Pancreas (tissue), 10 donors: ENCODE measurements at regions not wholly inside any gene's neighbourhood (a gene's known extent, or its start where the extent isn't known, plus 50 kb on each side); places are given as distances from the start of the nearest gene placed in this dataset.

Experiments used
- ATAC-seq, 4 donors: fragments of 200-7000 bp; cut with Tn5 transposase; one replicate each; pipeline versions ENCODE4 v1.8.0 to v1.9.1; 2020; ENCODE audit warnings: mild to moderate bottlenecking in 4 of 4, moderate library complexity in 4 of 4
- DNase-seq, 6 donors: peaks; one replicate each; pipeline ENCODE4 v3.0.0-alpha.2; 2020
- FAIRE-seq: peaks from 2 replicates; lab custom pipeline; 2012; peaks lifted over from hg19 to GRCh38; lab: Jason Lieb, UNC
- H3K27ac ChIP-seq, 4 donors: fragments of 200-600 bp; sonication (generic); 1 replicate in 3 of 4; 2 replicates in 1 of 4; pipeline versions ENCODE4 v1.5.0 to v1.8.0; 2020
- H3K27me3 ChIP-seq, 4 donors: fragments of 200-600 bp; one replicate each; pipeline ENCODE4 v1.8.0; 2021
- H3K36me3 ChIP-seq, 3 donors: fragments of 200-600 bp; sonication (generic) in 1 of 3; one replicate each; pipeline versions ENCODE4 v1.5.0 to v1.8.0; 2020 to 2021
- H3K4me1 ChIP-seq, 3 donors: fragments of 200-600 bp; one replicate each; pipeline ENCODE4 v1.8.0; 2021
- H3K4me3 ChIP-seq, 4 donors: fragments of 200-600 bp; sonication (generic) in 2 of 4; one replicate each; pipeline versions ENCODE4 v1.5.0 to v1.8.0; 2020 to 2021
- H3K9me3 ChIP-seq, 4 donors: fragments of 200-600 bp; one replicate each; pipeline ENCODE4 v1.8.0; 2021
- CTCF ChIP-seq, 4 donors: fragments of 200-600 bp; sonication (generic) in 3 of 4; IDR thresholded peaks; one replicate each; pipeline versions ENCODE4 v1.5.0 to v1.8.0; 2021; ENCODE audit warnings: antibody characterized with exemption in 4 of 4
- WGBS, 2 donors: extraction: QIAGEN DNeasy Blood & Tissue Kit; methylation state at CpG; one replicate each; pipeline ENCODE4 v1.1.7; 2013; 5-methylcytosine and 5-hydroxymethylcytosine counted together
- intact Hi-C, 3 donors: fragments of 100-400 bp; cut with DNase I; formaldehyde crosslinking; loops; one replicate each; pipeline versions ENCODE4 v1.11.1 to v1.14.2; 2022
- donor health status: healthy with polysubstance abuse.
- donor health status: DM: no; HTN: no; CAD: no; lungs with moderate emphysema.
- donor health status: DM: no; HTN: no; CAD: no.
- donor health status: control.
- donor health status: control.
- donor health status: Bipolar disorder and iron deficiency.
- donor health status: DM: yes; HTN: yes; CAD: no.
- donor health status: DM: no; HTN: no; CAD: no.
- donor health status: DM: no; HTN: no; CAD: no.
- donor health status: DM: yes; HTN: yes; CAD: no.

DNA sequence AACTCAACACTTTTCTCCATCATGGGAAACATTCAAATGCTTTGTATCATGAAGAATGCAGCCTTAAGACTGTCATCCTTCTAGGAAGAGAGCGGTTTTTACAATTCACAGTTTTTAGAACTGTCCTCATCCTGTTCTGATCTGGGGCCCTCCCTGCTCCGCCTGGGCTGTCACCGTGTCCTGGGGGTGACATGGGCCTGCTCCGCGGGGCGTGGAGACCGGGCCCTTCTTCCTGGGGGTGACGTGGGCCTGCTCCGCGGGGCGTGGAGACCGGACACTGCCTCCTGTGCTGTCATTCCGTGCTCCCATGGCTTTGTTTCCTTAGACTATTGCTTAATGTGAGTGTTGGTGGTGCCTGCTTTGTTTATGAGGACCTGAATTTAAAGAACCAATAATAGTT lies 122.8 kb downstream of the TMEM18 start:
- H3K27ac ChIP-seq, result no peak overlapping the region
- H3K4me3 ChIP-seq, result no peak overlapping the region
- no peak for DNase-seq
- no peak for FAIRE-seq
- no peak for ATAC-seq
- H3K9me3 ChIP-seq, result no peaks in the 10 kb centered on the region
- no peaks in the 10 kb centered on the region for H3K27me3 ChIP-seq
- WGBS, 2 donors, result 82 to 86% methylated on average over 13 of the region's 13 CpGs
- intact Hi-C loops, result no loop called here
- H3K36me3 ChIP-seq, result no peaks in the 10 kb centered on the region
- H3K4me1 ChIP-seq, result no peaks in the 10 kb centered on the region
- no peak for TF ChIP-seq CTCF (IDR thresholded peaks at IDR 0.05)

GRCh38 chr2:552906-553305 lies 124.3 kb downstream of the TMEM18 start:
- FAIRE-seq, result no peak
- no peaks in the 10 kb centered on the region for H3K4me1 ChIP-seq

DNA sequence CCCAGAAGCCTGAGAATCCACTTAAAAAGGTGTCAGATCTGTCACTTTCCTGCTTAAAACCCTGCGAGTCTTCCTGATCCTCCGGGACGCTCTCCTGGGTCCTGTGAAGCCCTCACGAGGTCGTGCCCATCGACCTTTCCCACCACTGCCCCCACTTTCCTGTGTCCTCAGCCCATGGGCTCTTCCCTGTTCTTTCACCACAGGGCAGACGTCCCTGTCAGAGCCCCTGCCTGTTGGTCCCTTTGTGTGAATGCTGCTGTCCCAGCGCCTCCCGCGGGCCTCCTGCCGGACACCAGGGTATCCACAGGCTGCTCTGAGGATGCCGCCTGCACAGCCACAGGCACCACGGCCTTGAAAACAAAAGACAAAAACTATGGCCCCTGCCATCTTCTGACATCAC lies 125.6 kb downstream of the TMEM18 start:
- no peak for TF ChIP-seq CTCF (IDR thresholded peaks at IDR 0.05)
- FAIRE-seq (no peak), DNase-seq (no peak), ATAC-seq (no peak)
- no peak overlapping the region for H3K4me3 ChIP-seq
- no peaks in the 10 kb centered on the region for H3K27me3 ChIP-seq
- no peaks in the 10 kb centered on the region for H3K36me3 ChIP-seq
- 58 to 66% methylated on average over 13 of the region's 13 CpGs for WGBS, 2 donors
- no peaks in the 10 kb centered on the region for H3K9me3 ChIP-seq
- H3K4me1 ChIP-seq, result no peaks in the 10 kb centered on the region
- no peak overlapping the region for H3K27ac ChIP-seq
- intact Hi-C loops, result no loop called here

More at GRCh38 chr2:552906-553305, 124.3 kb downstream of the TMEM18 start:
- ATAC-seq, result no peak
- H3K9me3 ChIP-seq, result no peaks in the 10 kb centered on the region
- WGBS, 2 donors, result 58 to 71% methylated on average over 14 of the region's 14 CpGs
- H3K27me3 ChIP-seq, result no peaks in the 10 kb centered on the region
- DNase-seq, result no peak
- no peaks in the 10 kb centered on the region for H3K36me3 ChIP-seq
- H3K27ac ChIP-seq, result no peak overlapping the region
- no peak overlapping the region for H3K4me3 ChIP-seq
- no peak for TF ChIP-seq CTCF (IDR thresholded peaks at IDR 0.05)
- intact Hi-C loops, result no loop called here

- Histone ChIP-seq H3K4me1 (no peaks in the 10 kb centered on the region), H3K4me3 (no peak overlapping the region), H3K9me3 (no peaks in the 10 kb centered on the region), H3K27me3 (no peaks in the 10 kb centered on the region), H3K36me3 (no peaks in the 10 kb centered on the region), H3K27ac (no peak overlapping the region)
- ATAC-seq (no peak), DNase-seq (no peak), FAIRE-seq (no peak)
- TF ChIP-seq CTCF (IDR thresholded peaks at IDR 0.05), result no peak
- intact Hi-C loops, result no loop called here
- 62 to 67% methylated on average over 13 of the region's 13 CpGs for WGBS, 2 donors
Observed at GRCh38 chr2:550860-551567, 126.2 kb downstream of the TMEM18 start.
